GM12873 (cell line): ENCODE measurements at regions not wholly inside any gene's neighbourhood (a gene's known extent, or its start where the extent isn't known, plus 50 kb on each side); places are given as distances from the start of the nearest gene placed in this dataset.

ENCODE experiments used
- CTCF ChIP-seq: IDR thresholded peaks from 2 replicates; pipeline ENCODE4 v1.5.1; 2012; ENCODE audit warnings: low read depth, mild to moderate bottlenecking, moderate library complexity, low read length, control low read depth; ENCODE audit not compliant: insufficient read depth; ENCODE audit errors: missing control alignments

- TF ChIP-seq CTCF, result no peak
These were observed 201.8 kb upstream of the LMO3 start for GRCh38 chr12:16807731-16808130.

- no peak for TF ChIP-seq CTCF
These were observed 190.2 kb upstream of the LMO3 start for GRCh38 chr12:16796168-16796567.

- TF ChIP-seq CTCF, result no peak
These were observed 183.3 kb upstream of the LMO3 start for GRCh38 chr12:16789204-16789790.

GRCh38 chr12:16788506-16789203 is 182.7 kb upstream of the LMO3 start:
- TF ChIP-seq CTCF, result no peak

GRCh38 chr12:16785953-16786352 is 180.0 kb upstream of the LMO3 start:
- no peak for TF ChIP-seq CTCF

- no peak for TF ChIP-seq CTCF
These were observed 179.6 kb upstream of the LMO3 start for GRCh38 chr12:16785524-16785923.

GRCh38 chr12:16766736-16767135 is 160.8 kb upstream of the LMO3 start:
- TF ChIP-seq CTCF, result no peak
